ENCODE measurements at regions not wholly inside any gene's neighbourhood (a gene's known extent, or its start where the extent isn't known, plus 50 kb on each side); places are given as distances from the start of the nearest gene placed in this dataset.

DNA sequence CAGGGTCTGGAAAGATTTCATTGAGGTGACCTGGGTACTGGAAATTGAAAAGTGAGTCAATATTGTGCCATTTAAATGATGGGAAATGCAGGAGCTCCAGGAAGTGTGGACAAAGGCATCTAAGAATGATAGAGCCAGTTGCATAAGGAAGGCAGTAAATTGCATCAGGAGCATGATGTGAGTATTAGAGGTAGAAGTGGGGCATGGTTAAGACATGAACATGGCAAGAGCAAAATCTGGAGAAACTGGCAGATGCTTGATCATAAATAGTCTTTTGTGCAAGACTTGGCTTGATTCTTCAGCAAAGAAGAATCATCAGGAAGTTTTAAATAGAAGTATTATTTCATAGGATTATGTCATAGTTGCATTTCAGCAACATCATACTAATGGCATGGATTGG lies 157.4 kb upstream of the PUM3 start:
- Mint-ChIP-seq H3K4me3 (no peak overlapping the region), H3K27me3 (peaks cover 0 to 6% of the 10 kb centered on the region in 2 donors), H3K4me1 (ENCODE audit: low read depth in 2 of 2) (peaks cover 0 to 5% of the 10 kb centered on the region in 2 donors), H3K27ac (no peak overlapping the region), H3K9me3 (peaks cover 7% of the 10 kb centered on the region), H3K36me3 (no peaks in the 10 kb centered on the region)
- ATAC-seq (no peak), DNase-seq (ENCODE audit: low spot score) (no peak)

DNA sequence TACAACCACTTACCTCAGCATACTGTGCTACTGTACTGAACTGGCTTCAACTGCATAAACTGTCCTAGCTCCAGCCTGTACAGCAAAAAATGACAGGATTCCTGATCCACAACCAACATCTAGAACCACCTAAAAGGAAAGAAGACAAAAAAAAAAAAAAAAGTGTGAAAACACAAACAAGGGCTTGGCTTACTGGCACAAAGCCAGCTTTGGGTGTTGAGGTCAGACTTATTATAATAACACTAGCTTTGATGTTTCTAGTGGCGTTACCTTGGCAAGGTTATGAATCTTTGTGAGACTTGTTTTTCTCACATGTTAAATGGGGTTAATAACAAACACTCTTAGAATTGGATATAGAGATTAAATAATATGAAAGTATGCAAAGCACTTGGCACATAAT lies 148.5 kb upstream of the PUM3 start:
- ATAC-seq = no peak
- no peaks in the 10 kb centered on the region for H3K27me3 Mint-ChIP-seq
- peaks cover 4% of the 10 kb centered on the region for H3K9me3 Mint-ChIP-seq
- no peak overlapping the region for H3K4me3 Mint-ChIP-seq
- H3K4me1 Mint-ChIP-seq (ENCODE audit: low read depth in 2 of 2) = peaks cover 5 to 16% of the 10 kb centered on the region in 2 donors
- no peak for DNase-seq (ENCODE audit: low spot score)
- H3K36me3 Mint-ChIP-seq = no peaks in the 10 kb centered on the region
- no peak overlapping the region for H3K27ac Mint-ChIP-seq

DNA sequence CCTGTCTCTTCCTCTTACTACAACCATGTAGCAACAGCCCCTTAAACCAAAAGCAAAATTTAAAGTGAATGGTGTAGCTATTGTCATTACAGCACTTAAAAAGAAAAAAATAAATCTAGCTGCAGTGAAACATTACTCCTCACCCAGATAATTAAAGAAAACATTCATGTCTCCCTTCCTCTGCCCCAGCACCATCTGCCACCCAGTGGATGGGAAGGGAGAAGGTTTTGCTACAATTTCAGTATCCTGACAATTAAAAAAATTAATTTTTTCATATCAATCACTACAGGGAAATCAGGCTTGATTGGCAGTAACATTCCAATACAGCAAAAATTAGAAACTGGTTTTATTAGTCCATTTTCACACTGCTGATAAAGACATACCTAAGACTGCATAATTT lies 147.4 kb upstream of the PUM3 start:
- H3K27ac Mint-ChIP-seq = peak overlapping the region in 1 of 2 donors; percentile 22
- no peaks in the 10 kb centered on the region for H3K27me3 Mint-ChIP-seq
- no peaks in the 10 kb centered on the region for H3K36me3 Mint-ChIP-seq
- DNase-seq (ENCODE audit: low spot score) (no peak), ATAC-seq (no peak)
- no peaks in the 10 kb centered on the region for H3K9me3 Mint-ChIP-seq
- H3K4me1 Mint-ChIP-seq (ENCODE audit: low read depth in 2 of 2) = peaks cover 5 to 12% of the 10 kb centered on the region in 2 donors
- no peak overlapping the region for H3K4me3 Mint-ChIP-seq

DNA sequence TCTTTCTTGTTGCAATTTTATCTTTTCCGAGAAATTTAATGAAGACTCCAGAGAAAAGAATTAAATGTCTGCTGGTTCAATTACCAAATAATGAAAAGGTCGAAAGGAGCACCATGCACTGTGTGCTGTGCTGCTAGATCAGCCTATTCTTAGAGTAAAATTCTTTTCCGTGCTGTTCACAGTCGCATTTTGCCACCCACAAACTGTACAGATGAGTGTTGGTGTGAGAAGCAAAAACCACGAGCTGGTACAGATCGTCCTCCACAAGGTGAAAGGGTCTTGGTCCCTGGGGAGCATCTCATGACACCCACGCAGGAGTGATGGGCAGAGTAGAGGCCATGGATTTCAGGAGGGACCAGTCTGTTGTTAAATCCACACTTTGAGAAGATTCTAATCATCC lies 143.8 kb upstream of the PUM3 start:
- H3K27me3 Mint-ChIP-seq = peaks cover 0 to 3% of the 10 kb centered on the region in 2 donors
- peaks cover 9 to 16% of the 10 kb centered on the region in 2 donors for H3K4me1 Mint-ChIP-seq (ENCODE audit: low read depth in 2 of 2)
- no peaks in the 10 kb centered on the region for H3K9me3 Mint-ChIP-seq
- H3K4me3 Mint-ChIP-seq = no peak overlapping the region
- ATAC-seq (no peak), DNase-seq (ENCODE audit: low spot score) (no peak)
- no peak overlapping the region for H3K27ac Mint-ChIP-seq
- no peaks in the 10 kb centered on the region for H3K36me3 Mint-ChIP-seq

DNA sequence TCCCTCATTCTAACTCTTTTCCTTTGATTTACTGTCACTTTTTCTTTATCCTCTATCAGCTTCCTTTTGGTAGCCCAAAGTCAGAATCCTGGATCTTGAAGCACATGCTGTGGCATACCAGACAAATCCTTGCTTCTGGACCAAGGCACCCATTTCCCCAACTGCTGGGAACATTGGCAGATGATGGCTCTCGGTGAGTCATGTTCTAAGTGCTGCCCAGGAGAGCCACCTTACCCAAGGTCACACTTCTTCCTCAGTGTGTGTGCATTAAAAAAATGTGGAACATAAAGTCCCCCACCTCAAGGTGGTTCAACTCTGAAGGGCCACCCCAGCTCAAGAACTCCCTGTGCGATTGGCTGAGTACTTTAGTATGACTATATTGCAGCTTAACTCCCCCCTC lies 141.4 kb upstream of the PUM3 start:
- no peak for DNase-seq (ENCODE audit: low spot score)
- no peak for ATAC-seq
- H3K36me3 Mint-ChIP-seq = no peaks in the 10 kb centered on the region
- H3K4me1 Mint-ChIP-seq (ENCODE audit: low read depth in 2 of 2) = peaks cover 4 to 13% of the 10 kb centered on the region in 2 donors
- peaks cover 3% of the 10 kb centered on the region for H3K9me3 Mint-ChIP-seq
- peaks cover 3 to 7% of the 10 kb centered on the region in 2 donors for H3K27me3 Mint-ChIP-seq
- H3K4me3 Mint-ChIP-seq = no peak overlapping the region
- H3K27ac Mint-ChIP-seq = no peak overlapping the region

DNA sequence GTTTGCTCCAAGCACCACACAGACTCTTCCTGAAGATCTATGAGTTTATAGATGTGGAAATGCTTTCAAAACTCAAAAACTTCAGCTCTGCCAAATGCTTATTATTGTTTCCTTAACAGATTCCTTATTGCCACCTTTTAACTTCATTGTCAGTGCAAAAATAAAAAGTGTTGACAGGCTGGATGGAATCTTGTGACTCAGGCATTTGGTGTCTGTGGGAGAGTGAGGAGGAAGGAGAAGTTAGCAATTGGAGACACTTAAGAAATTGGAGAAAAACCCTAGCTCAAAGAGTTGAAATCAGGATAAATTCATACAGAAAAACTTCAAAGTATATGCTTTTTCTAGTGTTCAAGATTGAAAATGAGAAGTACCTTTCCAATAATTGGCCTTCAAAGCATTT lies 140.6 kb upstream of the PUM3 start:
- Mint-ChIP-seq H3K4me1 (ENCODE audit: low read depth in 2 of 2) (peaks cover 4 to 9% of the 10 kb centered on the region in 2 donors), H3K27ac (no peak overlapping the region), H3K4me3 (no peak overlapping the region), H3K36me3 (no peaks in the 10 kb centered on the region), H3K27me3 (peaks cover 3 to 7% of the 10 kb centered on the region in 2 donors), H3K9me3 (peaks cover 3% of the 10 kb centered on the region)
- ATAC-seq (no peak), DNase-seq (ENCODE audit: low spot score) (no peak)

DNA sequence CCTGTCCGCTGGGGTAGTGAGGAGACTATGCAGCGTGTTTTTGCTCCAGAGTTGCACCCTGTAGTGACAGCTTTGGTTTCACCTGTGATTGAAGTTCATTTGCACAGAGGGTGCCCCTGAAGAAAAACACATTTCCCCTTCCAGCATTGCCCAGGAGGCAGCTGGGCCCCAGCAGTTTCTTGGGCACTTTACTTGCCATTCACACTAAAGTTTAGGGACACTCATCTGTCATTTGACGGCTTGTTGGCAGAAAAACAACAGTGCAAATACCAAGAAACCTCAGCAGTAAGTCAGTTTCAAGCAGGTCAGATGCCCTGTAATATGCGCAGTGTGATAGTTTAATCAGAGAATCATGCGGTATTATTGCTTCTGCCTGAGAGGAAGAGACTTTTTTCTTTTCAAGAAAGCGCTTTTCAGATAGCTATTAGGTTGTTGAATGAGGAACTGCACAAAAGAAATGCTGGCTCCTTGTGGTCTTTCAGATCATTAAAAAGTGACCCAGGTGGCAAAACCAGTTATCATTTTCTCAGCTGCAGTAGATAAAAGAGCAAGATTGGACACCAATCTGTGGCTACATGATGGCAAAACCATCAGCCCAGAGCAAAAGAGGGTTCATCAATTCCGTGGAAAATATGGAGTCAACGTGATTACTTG lies 136.2 kb upstream of the PUM3 start:
- no peak for DNase-seq (ENCODE audit: low spot score)
- no peak overlapping the region for H3K4me3 Mint-ChIP-seq

DNA sequence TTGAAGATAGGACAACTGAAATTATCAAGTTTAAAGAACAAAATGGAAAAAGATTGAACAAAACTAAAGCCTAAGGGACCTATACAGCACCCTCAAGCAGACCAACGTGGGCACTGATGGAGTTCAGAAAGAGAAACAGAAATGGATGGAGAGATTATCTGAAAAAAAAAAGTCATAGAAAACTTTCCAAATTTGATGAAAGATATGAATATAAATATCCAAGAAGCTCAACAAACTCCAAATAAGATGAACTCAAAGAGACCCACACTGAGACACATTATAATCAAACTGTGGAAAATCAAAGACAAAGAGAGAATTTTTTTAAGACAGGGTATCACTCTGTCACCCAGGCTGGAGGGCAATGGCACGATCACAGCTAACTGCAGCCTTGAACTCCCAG lies 128.6 kb upstream of the PUM3 start:
- peaks cover 4 to 20% of the 10 kb centered on the region in 2 donors for H3K27me3 Mint-ChIP-seq
- H3K27ac Mint-ChIP-seq = no peak overlapping the region
- no peaks in the 10 kb centered on the region for H3K4me1 Mint-ChIP-seq (ENCODE audit: low read depth in 2 of 2)
- no peak for ATAC-seq
- no peak overlapping the region for H3K4me3 Mint-ChIP-seq
- peaks cover 10% of the 10 kb centered on the region for H3K36me3 Mint-ChIP-seq
- DNase-seq (ENCODE audit: low spot score) = no peak
- peaks cover 7% of the 10 kb centered on the region for H3K9me3 Mint-ChIP-seq

More for the DNA sequence above, 136.2 kb upstream of the PUM3 start:
- Mint-ChIP-seq H3K27ac (no peak overlapping the region), H3K4me1 (ENCODE audit: low read depth in 2 of 2) (no peaks in the 10 kb centered on the region), H3K9me3 (peaks cover 3% of the 10 kb centered on the region), H3K27me3 (peaks cover 3 to 14% of the 10 kb centered on the region in 2 donors), H3K36me3 (no peaks in the 10 kb centered on the region)
- no peak for ATAC-seq

DNA sequence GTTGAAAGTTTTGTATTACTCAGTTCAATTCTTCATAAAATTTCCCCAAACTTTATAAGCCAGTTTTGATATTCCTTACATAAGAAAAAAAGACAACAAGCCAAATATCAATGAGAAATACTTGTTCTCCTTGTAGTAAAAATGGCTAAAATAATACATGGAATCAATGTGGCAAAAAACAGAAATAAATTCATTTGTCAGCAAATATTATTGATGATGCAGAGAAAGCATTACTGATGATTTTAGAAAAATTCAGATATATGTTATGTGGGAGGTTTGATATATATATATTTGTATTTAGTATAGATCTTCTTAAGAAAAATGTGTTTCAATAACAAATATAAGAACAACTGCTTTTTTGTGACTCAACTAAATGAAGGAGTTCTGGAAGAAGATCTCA lies 127.0 kb upstream of the PUM3 start:
- H3K27ac Mint-ChIP-seq = no peak overlapping the region
- H3K36me3 Mint-ChIP-seq = peaks cover 10% of the 10 kb centered on the region
- H3K4me3 Mint-ChIP-seq = no peak overlapping the region
- no peaks in the 10 kb centered on the region for H3K4me1 Mint-ChIP-seq (ENCODE audit: low read depth in 2 of 2)
- ATAC-seq = no peak
- H3K27me3 Mint-ChIP-seq = peaks cover 4 to 16% of the 10 kb centered on the region in 2 donors
- DNase-seq (ENCODE audit: low spot score) = no peak
- H3K9me3 Mint-ChIP-seq = peaks cover 7% of the 10 kb centered on the region

DNA sequence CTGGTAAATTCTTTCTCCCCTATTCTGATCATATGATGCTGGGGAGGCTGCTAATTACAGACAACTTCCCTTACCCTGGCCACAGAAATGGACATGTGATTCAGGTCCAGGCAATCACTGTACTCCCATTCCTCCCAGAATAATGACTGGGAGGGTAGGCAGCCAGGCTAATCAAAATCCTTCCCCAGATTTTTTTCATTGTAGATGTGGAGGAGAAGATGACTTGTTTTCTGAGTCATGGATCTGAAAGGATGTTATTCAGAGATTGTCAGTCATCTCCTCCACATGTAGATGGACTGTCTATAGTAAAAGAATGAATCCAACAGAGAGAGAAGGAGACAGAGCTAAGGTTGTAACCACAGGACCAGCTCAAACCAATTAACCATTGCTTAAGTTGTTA lies 123.9 kb upstream of the PUM3 start:
- Mint-ChIP-seq H3K36me3 (peaks cover 10% of the 10 kb centered on the region), H3K27me3 (peaks cover 6 to 16% of the 10 kb centered on the region in 2 donors), H3K27ac (no peak overlapping the region), H3K4me1 (ENCODE audit: low read depth in 2 of 2) (no peaks in the 10 kb centered on the region), H3K9me3 (peaks cover 7% of the 10 kb centered on the region), H3K4me3 (no peak overlapping the region)
- no peak for DNase-seq (ENCODE audit: low spot score)
- ATAC-seq = no peak

DNA sequence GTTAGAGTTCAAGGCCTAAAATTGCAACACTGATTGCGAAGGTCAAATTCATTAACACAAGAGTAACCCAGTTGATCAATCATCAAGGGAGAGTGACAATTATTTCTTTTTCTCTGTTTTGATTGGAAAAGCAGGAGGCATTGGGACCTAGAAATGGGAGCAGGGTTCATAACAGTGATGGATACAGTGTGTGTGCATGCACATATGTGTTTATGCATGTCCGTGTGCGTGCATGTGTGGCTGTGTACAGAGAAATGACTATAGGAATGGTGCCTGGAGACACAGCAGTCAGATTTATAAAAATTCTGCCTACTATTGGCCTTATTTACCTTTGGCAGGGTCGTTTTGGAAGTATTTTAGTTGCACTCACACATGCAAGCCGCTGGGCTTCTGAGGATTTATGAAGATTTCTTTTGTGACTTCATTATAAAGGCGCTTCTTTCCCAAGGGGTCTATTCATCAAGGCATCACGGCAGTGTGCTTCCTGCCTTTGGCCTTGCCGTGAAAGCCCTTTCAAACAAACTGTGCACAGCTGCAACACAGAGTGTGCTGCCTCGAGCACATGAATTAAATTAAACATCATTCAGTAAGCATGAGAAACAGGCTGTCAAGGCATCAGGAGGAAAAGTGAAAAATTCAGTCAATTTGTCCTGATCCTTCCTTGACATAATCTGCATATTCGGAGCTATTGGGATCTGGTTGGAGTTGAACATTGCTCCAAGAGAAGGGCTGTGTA lies 122.8 kb upstream of the PUM3 start:
- Mint-ChIP-seq H3K4me3 (no peak overlapping the region), H3K27me3 (peaks cover 6 to 10% of the 10 kb centered on the region in 2 donors), H3K9me3 (peaks cover 7% of the 10 kb centered on the region), H3K4me1 (ENCODE audit: low read depth in 2 of 2) (no peaks in the 10 kb centered on the region), H3K27ac (no peak overlapping the region), H3K36me3 (peaks cover 2% of the 10 kb centered on the region)
- no peak for DNase-seq (ENCODE audit: low spot score)
- no peak for ATAC-seq

DNA sequence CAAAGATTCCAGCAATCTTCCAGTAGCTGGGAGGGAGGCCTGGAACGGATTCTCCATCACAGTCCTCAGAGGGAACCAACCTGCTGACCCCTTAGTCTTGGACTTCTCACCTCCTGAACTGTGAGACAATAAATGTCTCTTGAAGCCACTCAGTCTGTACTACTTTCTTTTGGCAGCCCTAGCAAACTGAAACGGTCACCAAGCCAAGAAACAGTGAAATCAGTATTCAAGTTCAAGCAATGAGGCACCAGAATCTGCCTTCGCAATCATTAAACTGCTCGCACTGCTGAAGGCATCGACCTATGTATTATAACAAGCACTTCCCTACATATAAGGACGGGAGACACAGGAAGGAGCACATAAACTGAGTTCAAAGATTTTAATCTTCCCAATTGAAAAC lies 120.6 kb upstream of the PUM3 start:
- ATAC-seq (no peak), DNase-seq (ENCODE audit: low spot score) (no peak)
- no peaks in the 10 kb centered on the region for H3K36me3 Mint-ChIP-seq
- H3K27me3 Mint-ChIP-seq = peaks cover 3 to 4% of the 10 kb centered on the region in 2 donors
- H3K4me1 Mint-ChIP-seq (ENCODE audit: low read depth in 2 of 2) = no peaks in the 10 kb centered on the region
- no peak overlapping the region for H3K27ac Mint-ChIP-seq
- H3K9me3 Mint-ChIP-seq = peaks cover 4% of the 10 kb centered on the region
- no peak overlapping the region for H3K4me3 Mint-ChIP-seq

DNA sequence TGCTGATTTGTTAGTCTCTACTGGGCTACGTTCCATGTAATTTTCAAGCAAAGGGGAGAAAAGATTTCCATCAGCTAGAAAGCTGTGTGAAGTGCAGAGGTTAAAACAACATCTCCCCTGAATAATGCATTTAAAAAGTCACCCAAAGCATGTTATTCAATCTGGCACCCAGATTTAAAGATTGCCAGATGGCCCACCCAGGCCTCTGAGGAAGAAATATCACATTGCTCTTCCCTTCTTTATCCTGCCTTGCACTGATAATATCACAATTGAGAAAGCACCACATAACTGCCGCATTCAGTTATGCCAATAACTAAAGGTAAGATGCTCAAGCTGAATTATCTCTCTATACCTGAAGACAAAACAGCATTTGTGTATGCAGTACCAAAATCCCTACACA lies 119.4 kb upstream of the PUM3 start:
- Mint-ChIP-seq H3K9me3 (no peaks in the 10 kb centered on the region), H3K27me3 (peaks cover 0 to 2% of the 10 kb centered on the region in 2 donors), H3K36me3 (no peaks in the 10 kb centered on the region), H3K4me3 (no peak overlapping the region), H3K27ac (no peak overlapping the region), H3K4me1 (ENCODE audit: low read depth in 2 of 2) (no peaks in the 10 kb centered on the region)
- ATAC-seq (no peak), DNase-seq (ENCODE audit: low spot score) (no peak)

DNA sequence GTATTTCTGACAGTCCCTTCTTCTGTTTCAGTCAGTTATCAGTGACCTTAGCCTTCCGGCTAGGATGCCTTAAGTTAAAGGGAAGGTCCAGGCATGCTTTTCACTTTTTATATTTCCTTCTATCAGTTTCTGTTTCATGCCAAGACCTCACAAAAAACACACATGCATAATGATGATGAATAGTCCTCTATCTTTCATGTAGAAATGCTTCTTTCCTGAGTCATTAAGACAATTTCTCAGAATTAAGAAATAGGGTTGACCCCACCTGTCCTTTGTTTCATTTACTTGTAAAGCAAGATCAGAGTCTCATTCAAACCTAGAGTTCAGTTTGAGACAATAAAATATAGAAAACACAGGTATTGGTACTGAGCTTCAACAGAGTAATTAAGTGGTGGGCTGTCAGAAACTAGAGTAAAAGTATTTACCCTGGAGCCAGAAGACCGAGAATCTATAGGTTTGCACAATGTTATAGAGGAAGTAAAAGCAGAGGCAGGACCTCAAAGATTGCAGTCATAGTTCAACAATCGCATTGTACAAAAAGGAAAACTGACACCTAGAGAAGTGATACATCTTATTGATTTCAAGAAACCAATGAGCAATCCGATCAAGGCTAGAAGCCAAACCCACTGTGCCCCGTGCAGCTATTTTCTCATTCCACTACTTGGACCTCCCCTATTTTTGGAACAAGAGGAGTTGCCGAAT lies 118.7 kb upstream of the PUM3 start:
- no peak overlapping the region for H3K27ac Mint-ChIP-seq
- no peaks in the 10 kb centered on the region for H3K4me1 Mint-ChIP-seq (ENCODE audit: low read depth in 2 of 2)
- no peak for ATAC-seq
- no peaks in the 10 kb centered on the region for H3K9me3 Mint-ChIP-seq
- H3K27me3 Mint-ChIP-seq = peaks cover 0 to 4% of the 10 kb centered on the region in 2 donors
- H3K36me3 Mint-ChIP-seq = no peaks in the 10 kb centered on the region
- DNase-seq (ENCODE audit: low spot score) = no peak
- no peak overlapping the region for H3K4me3 Mint-ChIP-seq
